HG03280 (cell line): ENCODE measurements at regions not wholly inside any gene's neighbourhood (a gene's known extent, or its start where the extent isn't known, plus 50 kb on each side); places are given as distances from the start of the nearest gene placed in this dataset.

Experiments
- ATAC-seq: cut with Tn5 transposase; IDR thresholded peaks from one replicate; pipeline ENCODE4 v1.9.1; 2021; ENCODE audit warnings: mild to moderate bottlenecking, moderate library complexity; ENCODE audit not compliant: unreplicated experiment

- no peak for ATAC-seq
Measured at GRCh38 chr7:94264756-94265155, 129.9 kb upstream of the COL1A2 start.

DNA sequence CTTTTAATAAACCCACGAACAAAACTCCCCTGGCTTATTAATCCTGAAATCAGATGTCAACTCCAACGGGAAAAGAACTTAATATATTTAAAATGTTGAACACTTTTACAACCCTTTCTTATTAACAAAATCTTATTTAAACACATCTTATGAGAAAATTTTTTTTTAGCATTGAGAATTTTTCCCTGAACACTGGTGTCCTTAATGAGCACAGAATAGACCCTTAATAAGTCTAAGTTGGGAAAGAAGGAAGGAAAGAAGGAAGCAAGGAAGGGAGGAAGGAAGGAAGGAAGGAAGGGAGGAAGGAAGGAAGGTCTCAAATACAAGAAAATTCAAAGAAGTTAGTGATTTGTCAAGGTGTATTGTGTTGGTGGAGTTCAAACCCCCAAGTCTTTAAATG, 129.2 kb upstream of the COL1A2 start:
- ATAC-seq: no peak

DNA sequence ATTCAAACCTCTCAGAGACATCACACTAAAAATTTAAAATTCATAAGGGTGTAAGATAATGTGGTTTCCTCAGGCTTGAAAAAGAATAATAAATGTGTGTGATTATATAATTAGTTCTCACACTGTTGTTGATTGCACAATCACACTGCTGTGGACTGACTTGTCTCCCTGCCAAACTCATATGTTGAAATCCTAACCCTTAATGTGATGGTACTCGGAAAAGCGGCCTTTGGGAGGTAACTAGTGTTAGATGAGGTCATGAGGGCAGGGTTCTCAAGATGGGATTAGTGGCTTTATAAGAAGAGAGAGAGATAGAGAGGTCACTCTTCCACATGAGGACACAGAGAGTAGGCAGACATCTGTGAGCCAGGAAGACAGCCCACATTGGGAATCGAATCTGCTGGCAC, 128.5 kb upstream of the COL1A2 start:
- no peak for ATAC-seq

- ATAC-seq: no peak
Measured at GRCh38 chr7:94270772-94271171, 123.9 kb upstream of the COL1A2 start.

- no peak for ATAC-seq
Measured at GRCh38 chr7:94272821-94273583, 121.7 kb upstream of the COL1A2 start.

- ATAC-seq: no peak
Measured at GRCh38 chr7:94274828-94275227, 119.9 kb upstream of the COL1A2 start.

DNA sequence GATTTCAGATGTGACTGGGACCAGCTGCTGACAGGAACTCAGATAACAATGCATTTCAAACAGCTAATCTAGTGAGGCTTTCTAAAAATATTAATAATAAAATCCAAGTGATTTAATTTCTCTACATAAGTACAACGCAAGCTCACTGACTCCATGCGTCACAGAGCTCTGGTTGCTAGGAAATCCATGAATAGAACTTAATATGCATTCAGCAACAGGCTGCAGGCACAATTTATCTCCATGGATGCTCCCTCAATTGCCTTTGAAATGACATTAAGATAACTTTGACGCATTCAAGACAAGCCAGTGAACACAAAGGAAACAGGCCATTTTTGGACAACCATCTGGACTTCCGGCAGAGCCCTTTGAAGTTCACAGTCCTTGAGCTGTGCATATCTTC, 118.7 kb upstream of the COL1A2 start:
- no peak for ATAC-seq

GRCh38 chr7:94276795-94277194, 117.9 kb upstream of the COL1A2 start:
- no peak for ATAC-seq

DNA sequence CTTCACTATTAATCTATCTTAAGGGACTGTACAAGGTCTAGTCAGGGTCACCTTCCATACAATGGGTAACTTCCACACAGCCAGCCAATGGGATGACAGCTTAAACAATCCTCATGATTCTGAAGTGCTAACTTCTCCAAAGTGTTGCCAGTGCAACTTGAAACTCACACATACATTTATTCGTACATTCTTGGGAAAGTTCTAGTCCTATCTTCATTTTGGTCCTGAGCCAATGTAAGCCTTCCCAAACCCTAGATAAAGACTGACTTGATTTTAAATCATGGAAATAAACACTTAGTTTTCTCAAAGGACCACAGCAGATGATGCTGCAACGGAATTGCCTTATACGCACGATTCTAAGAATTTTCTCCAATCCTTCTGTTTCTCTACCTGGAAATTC, 117.5 kb upstream of the COL1A2 start:
- no peak for ATAC-seq

- ATAC-seq: no peak
Measured at GRCh38 chr7:94280851-94281250, 113.8 kb upstream of the COL1A2 start.

- ATAC-seq: no peak
Measured at GRCh38 chr7:94284104-94284503, 110.6 kb upstream of the COL1A2 start.

GRCh38 chr7:94286111-94286510, 108.6 kb upstream of the COL1A2 start:
- ATAC-seq: no peak

DNA sequence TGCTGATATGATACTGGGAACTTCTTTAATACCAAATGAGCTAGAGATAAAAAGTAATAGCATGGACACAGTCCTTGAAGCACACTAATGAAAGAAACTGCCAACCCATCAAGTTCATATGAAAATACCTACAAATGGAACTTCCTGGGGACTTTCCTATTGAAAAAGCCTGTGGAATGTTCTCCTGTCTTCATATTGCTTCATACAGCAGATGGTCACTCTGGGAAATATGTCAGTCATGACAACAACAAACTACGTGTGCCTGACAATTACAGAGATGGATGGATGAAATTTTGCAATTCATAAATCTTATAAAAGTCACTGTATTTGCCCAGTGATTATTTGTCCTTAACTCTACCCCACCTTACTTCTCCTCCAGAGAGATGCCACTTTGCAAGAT, 106.6 kb upstream of the COL1A2 start:
- ATAC-seq: no peak

GRCh38 chr7:94289071-94289470, 105.6 kb upstream of the COL1A2 start:
- no peak for ATAC-seq

DNA sequence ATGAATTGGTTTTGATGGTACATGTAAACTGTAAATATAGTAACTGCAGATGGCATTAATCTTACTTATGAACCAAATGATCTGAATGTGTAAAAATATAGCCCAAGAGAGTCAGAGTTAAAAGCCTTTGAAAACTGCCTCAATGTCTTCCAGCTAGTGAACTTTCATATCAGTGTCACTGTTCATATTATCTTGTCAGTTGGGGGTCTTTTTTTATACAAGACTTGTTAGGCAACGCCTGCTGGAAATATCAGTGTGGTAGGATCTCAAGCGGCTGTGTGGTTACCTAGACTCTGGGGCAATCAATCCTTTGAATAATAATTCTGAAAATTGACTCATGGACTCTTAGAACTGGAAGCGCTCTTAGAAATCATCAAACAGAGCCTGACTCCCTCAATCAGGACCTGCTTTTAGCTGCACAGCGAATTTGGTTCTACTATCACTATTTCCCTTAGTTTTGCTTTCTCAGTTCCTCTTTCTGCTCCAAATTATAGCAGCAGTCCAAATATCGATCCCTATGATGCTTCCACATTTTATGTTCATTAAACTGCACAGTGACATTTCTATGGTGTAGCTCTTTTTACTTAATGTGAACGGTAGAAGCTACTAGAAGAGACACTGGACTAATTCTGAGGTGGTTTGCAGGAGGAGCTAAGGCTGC, 100.1 kb upstream of the COL1A2 start:
- no peak for ATAC-seq

- ATAC-seq: no peak
Measured at GRCh38 chr7:94295850-94296249, 98.8 kb upstream of the COL1A2 start.

GRCh38 chr7:94296881-94297280, 97.8 kb upstream of the COL1A2 start:
- no peak for ATAC-seq

DNA sequence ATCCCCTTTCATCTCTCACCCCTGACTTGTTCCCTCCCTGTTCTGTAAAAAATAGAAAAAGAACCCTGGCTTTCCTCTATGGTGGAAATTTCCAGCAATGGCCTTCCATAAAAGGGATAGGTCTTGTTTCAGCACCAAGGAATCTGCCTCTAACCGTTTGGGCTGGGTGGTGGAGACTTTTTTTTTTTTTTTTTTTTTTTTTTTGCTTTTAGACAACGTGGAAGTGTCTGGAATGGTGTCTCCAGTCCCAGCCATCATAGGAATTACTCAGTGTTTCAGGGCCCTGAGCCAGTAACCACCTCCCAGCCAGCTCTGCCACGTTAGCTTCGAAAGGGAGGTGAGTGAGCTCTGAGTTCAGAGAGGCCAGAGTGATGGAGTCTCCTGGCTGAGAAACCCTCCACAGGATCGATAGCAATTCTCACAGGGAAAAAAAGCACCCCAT, 97.3 kb upstream of the COL1A2 start:
- no peak for ATAC-seq

GRCh38 chr7:94298943-94299342, 95.8 kb upstream of the COL1A2 start:
- ATAC-seq: no peak

GRCh38 chr7:94300176-94300835, 94.4 kb upstream of the COL1A2 start:
- ATAC-seq: no peak

- no peak for ATAC-seq
Measured at GRCh38 chr7:94301024-94301586, 93.6 kb upstream of the COL1A2 start.

DNA sequence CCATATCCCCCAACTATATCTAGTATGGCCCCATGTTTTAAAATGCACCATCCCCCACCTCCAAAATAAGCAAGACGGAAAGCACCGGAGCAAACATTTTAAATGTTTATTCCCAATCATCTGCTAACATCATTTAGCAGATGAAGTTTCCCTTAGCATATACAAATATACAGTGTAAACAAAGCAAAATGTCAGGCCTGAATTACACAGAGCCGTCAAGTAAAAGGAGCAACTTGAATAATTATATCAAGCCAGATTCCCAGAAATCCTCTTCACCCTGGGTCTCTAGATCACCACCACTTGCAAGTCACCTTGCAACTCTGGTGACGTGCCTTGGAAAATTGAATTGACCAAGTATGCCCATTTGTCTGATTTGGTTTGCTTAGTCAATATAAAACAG, 91.6 kb upstream of the COL1A2 start:
- no peak for ATAC-seq
